SK-MEL-5 (cell line): ENCODE measurements at regions not wholly inside any gene's neighbourhood (a gene's known extent, or its start where the extent isn't known, plus 50 kb on each side); places are given as distances from the start of the nearest gene placed in this dataset.
A peak's percentile ranks its signal among the peaks of the same experiment; 100 is the strongest.

Experiments
- DNase-seq: peaks from one replicate; pipeline ENCODE4 v3.0.0-alpha.2; 2016; ENCODE audit warnings: low read depth, low spot score
- in situ Hi-C: cut with HindIII; loops from 2 replicates; pipeline ENCODE4 v1.10.0; 2016; ENCODE audit warnings: low sequenced_read_pairs, high pct_unique_total_duplicates, low pct_unique_long_range_greater_than_20kb

GRCh38 chr18:78656346-78656925 is 323.2 kb upstream of the SALL3 start:
- DNase-seq, result no peak
- in situ Hi-C loops, result no loop called here

DNA sequence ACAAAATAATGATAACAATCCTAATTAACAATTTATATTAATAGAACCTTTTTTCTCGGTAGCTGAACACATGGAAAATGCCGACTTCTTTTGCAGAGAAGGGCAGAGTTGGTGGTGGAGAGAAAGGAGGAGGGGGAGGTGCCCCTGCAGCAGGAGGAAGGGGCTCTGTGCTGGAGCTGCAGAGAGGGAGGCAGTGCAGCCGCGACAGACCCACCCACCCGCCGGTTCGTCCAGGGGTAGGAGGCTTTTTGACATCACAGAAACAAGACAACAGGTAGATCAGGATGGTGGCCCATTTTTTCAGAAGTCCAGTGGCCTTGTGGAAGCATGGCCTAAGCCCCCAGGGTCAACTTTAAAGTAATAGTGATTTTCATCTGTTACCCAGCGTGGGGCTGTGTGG is 321.1 kb upstream of the SALL3 start:
- DNase-seq, result no peak
- in situ Hi-C loops, result no loop called here

- in situ Hi-C loops, result no loop called here
- no peak for DNase-seq
Observed at GRCh38 chr18:78659057-78659456, 320.6 kb upstream of the SALL3 start.

DNA sequence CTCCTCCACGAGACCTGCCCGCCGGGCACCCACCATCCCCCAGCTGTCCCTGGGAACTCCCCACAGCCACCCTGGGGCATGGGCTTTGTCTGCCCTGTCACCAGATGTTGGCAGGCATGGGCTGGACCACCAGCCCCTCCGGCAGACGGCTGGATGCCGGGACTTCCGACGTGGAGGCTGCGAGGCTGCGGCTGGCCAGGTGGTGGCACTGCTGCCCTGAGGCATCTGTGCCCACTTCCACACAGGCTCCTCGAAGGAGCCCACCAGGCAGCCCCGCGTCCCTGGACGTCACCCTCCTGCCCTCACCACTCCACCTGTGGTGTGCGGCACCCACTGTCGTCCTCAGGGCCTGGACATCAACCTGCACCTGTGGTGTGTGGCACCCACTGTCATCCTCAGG is 319.9 kb upstream of the SALL3 start:
- peak; percentile 36 for DNase-seq
- in situ Hi-C loops, result no loop called here

GRCh38 chr18:78660311-78660710 is 319.3 kb upstream of the SALL3 start:
- no peak for DNase-seq
- in situ Hi-C loops, result no loop called here

- DNase-seq, result no peak
- in situ Hi-C loops, result no loop called here
Observed at GRCh38 chr18:78661316-78661715, 318.3 kb upstream of the SALL3 start.

DNA sequence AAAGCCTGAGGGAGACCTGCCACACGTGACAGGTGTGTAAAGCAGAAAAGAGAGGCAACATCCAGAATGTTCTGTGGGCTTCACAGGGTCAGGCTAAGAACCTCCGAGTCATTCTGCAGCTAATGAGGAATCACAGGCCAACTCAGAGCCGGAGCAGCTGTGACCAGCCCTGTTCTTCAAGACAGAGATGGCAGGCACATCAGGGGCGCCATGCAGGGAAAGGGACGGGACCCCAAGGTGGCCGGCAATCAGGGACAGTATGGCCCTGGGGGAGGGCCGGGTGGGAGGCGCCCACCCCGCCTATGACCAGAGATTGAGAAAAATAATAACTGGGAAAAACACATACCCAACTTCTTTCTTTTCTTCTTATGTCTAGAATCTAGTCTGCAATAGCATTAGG is 316.7 kb upstream of the SALL3 start:
- in situ Hi-C loops, result no loop called here
- no peak for DNase-seq

DNA sequence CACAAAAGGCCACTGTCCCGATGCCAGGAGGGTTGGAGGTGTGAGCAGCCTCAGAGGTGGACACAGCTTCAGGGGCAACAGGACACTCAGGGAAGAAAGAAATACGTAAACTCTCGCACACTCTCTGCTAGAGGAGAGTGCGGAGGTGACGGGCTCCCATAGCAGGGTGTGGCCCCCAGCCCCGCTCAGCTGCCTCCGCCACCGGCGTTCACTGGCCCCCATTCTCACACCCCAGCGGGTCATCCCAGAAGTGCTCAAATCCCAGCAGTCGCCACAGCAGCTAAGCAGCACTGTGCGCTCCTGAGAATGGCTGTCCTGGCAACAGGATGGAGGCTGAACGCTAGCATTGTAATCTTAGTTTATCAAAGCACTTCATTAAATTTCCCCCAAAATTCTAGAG is 315.6 kb upstream of the SALL3 start:
- DNase-seq, result no peak
- in situ Hi-C loops, result no loop called here

GRCh38 chr18:78664848-78665247 is 314.8 kb upstream of the SALL3 start:
- in situ Hi-C loops, result no loop called here

DNA sequence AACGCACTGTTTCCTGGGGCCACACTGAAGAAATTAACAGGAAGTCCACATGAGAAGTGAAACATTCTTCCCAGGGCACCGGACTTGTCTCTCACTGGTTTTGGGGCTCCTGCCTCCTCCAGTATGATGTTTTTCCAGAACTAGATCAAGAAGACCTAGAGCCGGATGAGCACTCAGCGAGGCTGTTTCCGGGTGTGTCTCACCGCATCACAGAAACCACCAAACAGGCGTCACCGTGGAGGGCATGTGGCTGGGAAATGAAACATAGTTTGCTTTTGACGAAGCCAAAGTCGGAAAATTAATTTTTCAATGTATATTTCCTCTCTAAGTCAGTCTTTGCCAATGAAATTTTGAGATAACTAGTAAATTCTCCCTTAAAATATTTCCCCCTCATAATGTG is 314.0 kb upstream of the SALL3 start:
- no peak for DNase-seq
- in situ Hi-C loops, result no loop called here

More at GRCh38 chr18:78664848-78665247, 314.8 kb upstream of the SALL3 start:
- DNase-seq, result no peak

DNA sequence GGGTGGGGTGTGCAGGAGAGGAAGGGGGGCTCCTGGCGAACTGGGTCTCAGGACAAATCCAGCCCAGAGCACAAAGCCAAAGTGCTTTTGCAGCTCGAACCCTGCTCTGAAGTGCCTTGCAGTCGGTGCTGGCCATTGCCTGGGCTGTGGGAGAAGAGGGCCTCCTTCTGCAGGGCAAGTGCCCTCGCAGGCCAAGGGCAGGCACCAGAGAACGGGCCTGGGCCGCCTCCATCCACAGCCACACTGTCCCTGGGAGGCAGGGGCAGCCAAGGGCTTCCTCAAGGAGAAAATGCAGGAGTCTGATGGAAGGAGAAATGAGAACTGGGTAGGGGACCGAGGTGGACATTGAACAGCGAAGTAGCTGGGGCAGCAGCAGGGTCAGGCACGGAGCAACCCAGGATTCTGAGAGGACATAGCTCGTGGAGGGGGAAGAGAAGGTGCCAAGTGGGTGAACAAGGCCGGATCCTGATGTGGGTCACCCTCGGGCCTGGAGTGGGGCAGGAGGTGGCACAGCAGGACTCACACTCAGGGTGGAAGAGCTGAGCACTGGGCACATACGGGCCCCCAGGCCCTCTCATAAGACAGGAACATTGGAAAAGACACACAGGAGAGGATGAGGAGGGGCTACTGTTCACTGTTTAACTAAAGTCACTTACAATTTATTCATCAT is 312.8 kb upstream of the SALL3 start:
- in situ Hi-C loops, result no loop called here
- no peak for DNase-seq

GRCh38 chr18:78670778-78671391 is 308.7 kb upstream of the SALL3 start:
- in situ Hi-C loops, result no loop called here
- DNase-seq, result no peak

- no peak for DNase-seq
- in situ Hi-C loops, result no loop called here
Observed at GRCh38 chr18:78671551-78671950, 308.1 kb upstream of the SALL3 start.

DNA sequence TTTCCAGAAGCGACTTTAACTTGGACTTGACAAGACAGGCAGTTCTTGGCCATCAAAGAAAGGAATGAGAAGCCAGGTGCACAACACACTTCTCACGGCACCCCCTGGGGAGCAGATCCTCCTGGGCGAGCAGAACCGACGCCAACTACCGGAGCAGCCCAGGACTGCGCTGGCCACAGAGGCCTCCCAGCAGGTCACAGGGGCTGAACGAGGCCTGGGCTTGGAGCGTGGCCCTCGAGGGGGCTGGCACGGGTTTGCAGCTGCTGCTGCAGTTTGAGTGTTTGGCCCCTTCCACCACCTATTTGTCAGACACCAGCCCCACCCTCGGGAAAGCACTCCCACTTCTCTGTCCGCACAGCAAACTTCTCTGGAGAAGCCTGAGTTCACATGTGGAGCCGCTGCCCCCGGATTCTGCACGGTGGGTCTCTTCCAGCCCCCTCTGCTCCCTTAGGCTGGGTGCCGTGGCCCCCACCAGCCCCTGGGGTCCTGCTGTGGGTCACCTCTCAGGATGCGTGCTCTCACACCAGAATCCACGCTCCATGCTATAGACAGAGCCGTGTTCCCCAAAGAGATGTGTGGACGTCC is 306.7 kb upstream of the SALL3 start:
- in situ Hi-C loops, result no loop called here
- DNase-seq, result no peak

DNA sequence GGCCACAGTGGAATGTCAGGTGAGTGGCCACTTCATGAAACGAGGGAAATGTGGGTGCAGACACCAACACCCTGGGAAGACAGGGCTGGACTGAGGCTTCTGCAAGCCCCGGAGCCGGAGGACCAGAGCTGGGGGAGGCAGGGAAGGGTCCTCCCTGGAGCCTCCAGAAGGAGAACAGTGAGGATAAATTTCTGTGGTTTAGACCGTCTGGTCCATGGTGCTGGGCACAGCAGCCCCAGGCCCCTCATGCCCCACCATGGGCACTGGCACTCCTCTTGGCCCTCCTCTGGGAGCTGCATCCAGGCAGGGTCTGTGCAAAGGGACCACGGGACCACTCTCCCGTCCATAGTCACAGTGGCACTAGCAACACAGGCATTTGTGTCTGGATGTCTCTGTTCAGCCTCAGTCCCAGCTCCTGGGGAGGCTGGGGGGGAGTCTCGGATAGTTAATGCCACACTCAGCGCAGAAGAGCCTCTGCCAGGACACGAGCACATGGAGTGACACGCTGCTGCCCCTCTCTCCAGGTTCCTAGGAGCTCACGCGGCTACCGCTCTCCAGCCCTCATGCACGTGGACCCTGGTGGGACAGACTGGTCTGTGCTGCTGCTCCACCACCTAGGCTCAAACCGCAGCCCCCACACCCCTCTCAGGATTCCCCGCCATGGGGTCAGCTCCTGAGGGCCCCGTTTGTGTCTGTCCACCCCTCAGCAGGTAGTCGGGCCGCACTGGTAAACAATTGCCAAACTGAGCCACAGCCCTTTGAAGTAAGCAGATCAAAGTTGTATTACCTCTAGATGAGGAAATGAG is 305.9 kb upstream of the SALL3 start:
- no peak for DNase-seq
- in situ Hi-C loops, result no loop called here

GRCh38 chr18:78675231-78675630 is 304.4 kb upstream of the SALL3 start:
- in situ Hi-C loops, result no loop called here

DNA sequence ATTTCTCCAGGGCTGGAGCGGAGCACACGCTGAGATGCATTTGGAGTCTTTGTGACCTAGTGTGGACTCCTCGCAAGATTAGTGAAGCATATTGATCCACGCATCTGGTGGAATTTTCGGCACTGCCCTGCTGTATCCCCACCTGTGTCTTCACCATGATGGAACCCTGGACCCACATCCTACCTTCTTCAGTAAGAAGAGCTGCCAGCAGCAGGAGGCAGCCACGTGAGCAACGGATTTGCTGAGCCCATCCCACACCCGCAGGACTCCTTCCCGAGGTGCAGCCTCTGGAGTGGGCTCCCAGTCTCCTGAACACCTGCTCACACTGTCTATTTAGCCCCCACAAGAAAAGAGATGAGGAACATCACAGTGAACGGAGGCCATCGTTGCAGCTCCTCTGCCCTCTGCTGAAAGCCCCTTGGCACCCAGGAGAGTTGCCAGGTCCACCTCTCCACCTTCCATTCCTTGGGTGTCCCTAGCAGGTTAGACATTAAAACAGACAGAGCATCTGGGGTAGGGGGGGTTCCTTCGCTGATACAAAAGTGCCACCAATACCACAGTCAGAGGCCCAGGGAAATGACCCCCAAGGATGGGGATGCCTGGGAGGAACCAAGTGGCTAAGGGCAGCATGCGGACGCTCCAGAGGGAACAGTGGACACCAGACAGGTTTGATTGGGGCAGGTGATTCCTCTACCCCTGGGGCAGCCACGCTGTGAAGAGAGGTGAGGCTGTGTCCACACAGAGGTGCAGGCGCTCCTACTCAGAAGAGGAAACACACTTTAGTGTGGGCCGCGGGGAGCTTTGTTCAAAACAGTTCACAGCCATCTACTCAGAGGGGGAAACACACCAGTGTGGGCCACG is 302.8 kb upstream of the SALL3 start:
- in situ Hi-C loops, result no loop called here

More at GRCh38 chr18:78675231-78675630, 304.4 kb upstream of the SALL3 start:
- no peak for DNase-seq

More for the DNA sequence above, 302.8 kb upstream of the SALL3 start:
- DNase-seq, result no peak
